C4-2B (cell line): ENCODE measurements at regions not wholly inside any gene's neighbourhood (a gene's known extent, or its start where the extent isn't known, plus 50 kb on each side); places are given as distances from the start of the nearest gene placed in this dataset.

Experiments used
- ZFX ChIP-seq: fragments of 450-650 bp; IDR thresholded peaks from 2 replicates; pipeline ENCODE4 v1.6.1; 2017
- TF ChIP-seq, protein P1 (sequence below): fragments of 450-650 bp; conservative IDR thresholded peaks from 2 replicates; pipeline ENCODE4 v1.5.1; 2017; ENCODE audit warnings: mild to moderate bottlenecking

DNA sequence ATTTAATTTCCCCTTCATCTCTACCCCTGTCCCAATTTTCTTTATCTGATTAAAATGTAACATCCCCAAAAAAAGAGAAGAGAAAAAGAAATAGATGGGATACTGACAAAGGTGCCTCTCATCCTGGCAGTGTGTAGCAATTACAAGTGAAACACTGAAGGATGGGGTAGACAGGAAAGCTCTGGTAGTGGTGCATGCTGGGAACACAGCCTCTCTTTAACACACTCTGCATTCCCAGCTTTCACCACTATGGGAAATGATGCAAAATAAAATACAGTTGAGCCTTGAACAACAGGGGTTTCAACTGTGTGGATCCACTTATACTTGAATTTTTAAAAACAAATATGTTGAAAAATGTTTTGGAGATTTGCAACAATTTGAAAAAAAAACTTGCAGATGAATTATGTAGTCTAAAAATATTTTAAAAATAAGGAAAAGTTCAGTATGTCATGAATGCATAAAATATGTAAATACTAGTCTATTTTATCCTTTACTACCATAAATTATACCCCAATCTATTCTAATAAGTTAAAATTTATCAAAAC lies 239.2 kb upstream of the DDX53 start:
- TF ChIP-seq, protein P1, sequence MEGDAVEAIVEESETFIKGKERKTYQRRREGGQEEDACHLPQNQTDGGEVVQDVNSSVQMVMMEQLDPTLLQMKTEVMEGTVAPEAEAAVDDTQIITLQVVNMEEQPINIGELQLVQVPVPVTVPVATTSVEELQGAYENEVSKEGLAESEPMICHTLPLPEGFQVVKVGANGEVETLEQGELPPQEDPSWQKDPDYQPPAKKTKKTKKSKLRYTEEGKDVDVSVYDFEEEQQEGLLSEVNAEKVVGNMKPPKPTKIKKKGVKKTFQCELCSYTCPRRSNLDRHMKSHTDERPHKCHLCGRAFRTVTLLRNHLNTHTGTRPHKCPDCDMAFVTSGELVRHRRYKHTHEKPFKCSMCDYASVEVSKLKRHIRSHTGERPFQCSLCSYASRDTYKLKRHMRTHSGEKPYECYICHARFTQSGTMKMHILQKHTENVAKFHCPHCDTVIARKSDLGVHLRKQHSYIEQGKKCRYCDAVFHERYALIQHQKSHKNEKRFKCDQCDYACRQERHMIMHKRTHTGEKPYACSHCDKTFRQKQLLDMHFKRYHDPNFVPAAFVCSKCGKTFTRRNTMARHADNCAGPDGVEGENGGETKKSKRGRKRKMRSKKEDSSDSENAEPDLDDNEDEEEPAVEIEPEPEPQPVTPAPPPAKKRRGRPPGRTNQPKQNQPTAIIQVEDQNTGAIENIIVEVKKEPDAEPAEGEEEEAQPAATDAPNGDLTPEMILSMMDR: no peak
- TF ChIP-seq ZFX: no peak
